NB4 (cell line): ENCODE measurements at regions not wholly inside any gene's neighbourhood (a gene's known extent, or its start where the extent isn't known, plus 50 kb on each side); places are given as distances from the start of the nearest gene placed in this dataset.

ENCODE experiments used
- DNase-seq: peaks from one replicate; pipeline ENCODE4 v3.0.0; 2010; ENCODE audit warnings: low read depth
- H3K4me3 ChIP-seq: one replicate; pipeline ENCODE4 v1.5.1; 2011; ENCODE audit warnings: mild to moderate bottlenecking, low read depth, low read length, moderate library complexity
- MYC ChIP-seq: IDR thresholded peaks from 2 replicates; pipeline ENCODE4 v1.6.1; 2011; ENCODE audit warnings: low read depth, low read length
- POLR2A ChIP-seq: IDR thresholded peaks from 2 replicates; pipeline ENCODE4 v1.6.1; 2011; ENCODE audit warnings: mild to moderate bottlenecking; ENCODE audit not compliant: insufficient read length; ENCODE audit errors: extremely low read depth
- TF ChIP-seq, protein P1 (sequence below): IDR thresholded peaks from 2 replicates; pipeline ENCODE4 v1.6.1; 2011; ENCODE audit warnings: low read depth, low read length
- TF ChIP-seq, protein P2 (sequence below): IDR thresholded peaks from one replicate; pipeline ENCODE4 v1.5.1; 2012; ENCODE audit warnings: low read depth, low read length

GRCh38 chr7:118629898-118630438, 405.5 kb downstream of the ANKRD7 start:
- no peak for DNase-seq
- no peak overlapping the region for H3K4me3 ChIP-seq
- TF ChIP-seq, protein P1, sequence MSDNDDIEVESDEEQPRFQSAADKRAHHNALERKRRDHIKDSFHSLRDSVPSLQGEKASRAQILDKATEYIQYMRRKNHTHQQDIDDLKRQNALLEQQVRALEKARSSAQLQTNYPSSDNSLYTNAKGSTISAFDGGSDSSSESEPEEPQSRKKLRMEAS, result no peak

GRCh38 chr7:118642396-118642795, 417.9 kb downstream of the ANKRD7 start:
- TF ChIP-seq MYC, result no peak
- TF ChIP-seq, protein P1, result no peak
- TF ChIP-seq POLR2A, result no peak
- TF ChIP-seq, protein P2, sequence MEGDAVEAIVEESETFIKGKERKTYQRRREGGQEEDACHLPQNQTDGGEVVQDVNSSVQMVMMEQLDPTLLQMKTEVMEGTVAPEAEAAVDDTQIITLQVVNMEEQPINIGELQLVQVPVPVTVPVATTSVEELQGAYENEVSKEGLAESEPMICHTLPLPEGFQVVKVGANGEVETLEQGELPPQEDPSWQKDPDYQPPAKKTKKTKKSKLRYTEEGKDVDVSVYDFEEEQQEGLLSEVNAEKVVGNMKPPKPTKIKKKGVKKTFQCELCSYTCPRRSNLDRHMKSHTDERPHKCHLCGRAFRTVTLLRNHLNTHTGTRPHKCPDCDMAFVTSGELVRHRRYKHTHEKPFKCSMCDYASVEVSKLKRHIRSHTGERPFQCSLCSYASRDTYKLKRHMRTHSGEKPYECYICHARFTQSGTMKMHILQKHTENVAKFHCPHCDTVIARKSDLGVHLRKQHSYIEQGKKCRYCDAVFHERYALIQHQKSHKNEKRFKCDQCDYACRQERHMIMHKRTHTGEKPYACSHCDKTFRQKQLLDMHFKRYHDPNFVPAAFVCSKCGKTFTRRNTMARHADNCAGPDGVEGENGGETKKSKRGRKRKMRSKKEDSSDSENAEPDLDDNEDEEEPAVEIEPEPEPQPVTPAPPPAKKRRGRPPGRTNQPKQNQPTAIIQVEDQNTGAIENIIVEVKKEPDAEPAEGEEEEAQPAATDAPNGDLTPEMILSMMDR, result no peak
- DNase-seq, result no peak
- no peak overlapping the region for H3K4me3 ChIP-seq

GRCh38 chr7:118644346-118644745, 419.8 kb downstream of the ANKRD7 start:
- no peak for TF ChIP-seq MYC
- no peak for TF ChIP-seq POLR2A
- TF ChIP-seq, protein P1, result no peak
- TF ChIP-seq, protein P2, result no peak
- DNase-seq, result no peak
- H3K4me3 ChIP-seq, result no peak overlapping the region

DNA sequence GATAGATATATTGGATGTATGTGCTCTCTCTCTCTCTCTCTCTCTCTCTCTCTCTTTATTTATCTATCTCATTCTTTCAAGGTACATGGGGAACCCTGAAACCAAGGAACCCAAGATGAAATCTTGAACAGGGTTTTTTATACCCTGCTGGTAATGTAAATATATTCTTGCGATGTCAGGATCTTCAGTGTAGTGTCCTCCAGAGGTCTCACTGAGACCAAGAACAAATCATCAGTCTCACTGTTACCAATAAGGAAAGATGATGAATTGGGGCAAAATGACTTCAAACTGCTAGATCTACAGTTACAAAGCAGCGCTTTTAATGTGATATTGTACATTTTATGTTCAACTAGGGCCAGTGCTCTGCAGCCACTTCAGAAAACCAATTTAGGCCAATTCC, 423.5 kb downstream of the ANKRD7 start:
- TF ChIP-seq MYC (no peak), POLR2A (no peak)
- TF ChIP-seq, protein P1, result no peak
- TF ChIP-seq, protein P2, result no peak
- H3K4me3 ChIP-seq, result no peak overlapping the region
- DNase-seq, result peak; percentile 24

DNA sequence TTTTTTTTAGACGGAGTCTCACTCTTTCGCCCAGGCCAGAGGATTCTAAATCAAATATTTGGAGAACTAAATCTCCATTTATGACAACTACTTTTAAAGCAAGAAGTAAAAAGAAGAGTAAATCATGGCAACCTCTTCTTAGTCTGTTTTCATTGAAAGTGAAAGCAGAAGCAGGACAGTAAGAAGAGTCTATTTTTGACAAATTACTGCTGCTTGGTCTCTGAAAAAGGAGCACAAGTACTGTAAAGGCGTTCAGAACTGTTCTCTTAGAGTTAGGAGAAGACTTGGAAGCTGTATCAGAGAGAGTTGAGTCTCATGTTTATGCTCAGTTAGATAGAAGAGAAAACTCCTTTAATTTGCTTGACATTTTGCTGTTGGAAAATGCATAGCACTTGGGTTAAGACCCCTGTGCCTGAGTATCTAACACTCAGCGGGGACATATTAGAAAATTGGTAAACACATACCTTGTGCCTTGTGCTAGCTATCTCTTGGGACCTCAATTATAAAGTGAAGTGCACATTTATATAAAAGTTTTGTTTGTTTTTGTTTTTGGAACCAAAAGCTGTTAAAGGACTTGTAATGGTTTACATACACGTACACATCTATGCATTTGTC, 433.0 kb downstream of the ANKRD7 start:
- TF ChIP-seq, protein P1, result no peak
- TF ChIP-seq POLR2A (no peak), MYC (no peak)
- TF ChIP-seq, protein P2, result no peak
- no peak overlapping the region for H3K4me3 ChIP-seq
- peak; percentile 19 for DNase-seq

GRCh38 chr7:118662266-118662665, 437.8 kb downstream of the ANKRD7 start:
- TF ChIP-seq, protein P1, result no peak
- TF ChIP-seq MYC, result no peak
- TF ChIP-seq POLR2A, result no peak
- TF ChIP-seq, protein P2, result no peak

More at GRCh38 chr7:118662266-118662665, 437.8 kb downstream of the ANKRD7 start:
- no peak overlapping the region for H3K4me3 ChIP-seq
- no peak for DNase-seq
